MM.1S (cell line): ENCODE measurements at regions not wholly inside any gene's neighbourhood (a gene's known extent, or its start where the extent isn't known, plus 50 kb on each side); places are given as distances from the start of the nearest gene placed in this dataset.

ENCODE experiments used
- DNase-seq: peaks from one replicate; pipeline ENCODE4 v3.0.0-alpha.2; 2015
- H2AFZ ChIP-seq: fragments of 300-600 bp; sonication (generic); 2 replicates; pipeline ENCODE4 v1.6.0; 2016; ENCODE audit warnings: antibody characterized with exemption, low read length
- H3F3A ChIP-seq: fragments of 300-600 bp; sonication (generic); 2 replicates; pipeline ENCODE4 v1.6.1; 2016; ENCODE audit warnings: mild to moderate bottlenecking, antibody characterized with exemption, low read length, moderate library complexity, mixed read lengths; ENCODE audit not compliant: insufficient read depth
- H3K27ac ChIP-seq: fragments of 300-600 bp; sonication (generic); 2 replicates; pipeline ENCODE4 v1.5.1; 2016; ENCODE audit warnings: mild to moderate bottlenecking, low read length
- H3K27me3 ChIP-seq: fragments of 300-600 bp; sonication (generic); replicated peaks from 2 replicates; pipeline ENCODE4 v1.6.0; 2016; ENCODE audit warnings: low read length; ENCODE audit not compliant: insufficient read depth
- H3K36me3 ChIP-seq: fragments of 300-600 bp; sonication (generic); replicated peaks from 2 replicates; pipeline ENCODE4 v1.6.1; 2016; ENCODE audit warnings: mild to moderate bottlenecking, low read length, mixed read lengths; ENCODE audit not compliant: insufficient read depth
- H3K4me1 ChIP-seq: fragments of 300-600 bp; sonication (generic); 2 replicates; pipeline ENCODE4 v1.6.1; 2016; ENCODE audit warnings: low read length, mixed read lengths
- H3K4me2 ChIP-seq: fragments of 300-600 bp; sonication (generic); 2 replicates; pipeline ENCODE4 v1.6.0; 2016; ENCODE audit warnings: low read depth, low read length
- H3K4me3 ChIP-seq: fragments of 300-600 bp; sonication (generic); 2 replicates; pipeline ENCODE4 v1.5.1; 2016; ENCODE audit warnings: low read length, mixed read lengths
- H3K79me2 ChIP-seq: fragments of 300-600 bp; sonication (generic); 2 replicates; pipeline ENCODE4 v1.6.1; 2016; ENCODE audit warnings: mixed run types, low read length, mixed read lengths
- H3K9ac ChIP-seq: fragments of 300-600 bp; sonication (generic); 2 replicates; pipeline ENCODE4 v1.6.1; 2016; ENCODE audit warnings: low read length, mixed read lengths
- H3K9me2 ChIP-seq: fragments of 300-600 bp; sonication (generic); replicated peaks from 2 replicates; pipeline ENCODE4 v1.6.1; 2016; ENCODE audit warnings: mild to moderate bottlenecking, low read length, mixed read lengths; ENCODE audit not compliant: insufficient read depth
- H3K9me3 ChIP-seq: fragments of 300-600 bp; sonication (generic); replicated peaks from 2 replicates; pipeline ENCODE4 v1.6.1; 2016; ENCODE audit warnings: mild to moderate bottlenecking, low read length, mixed read lengths; ENCODE audit not compliant: insufficient read depth
- H4K20me1 ChIP-seq: fragments of 300-600 bp; sonication (generic); 2 replicates; pipeline ENCODE4 v1.6.1; 2016; ENCODE audit warnings: mild to moderate bottlenecking, low read length, moderate library complexity, mixed read lengths; ENCODE audit not compliant: insufficient read depth
- CTCF ChIP-seq: fragments of 300-600 bp; sonication (generic); IDR thresholded peaks from 2 replicates; pipeline ENCODE4 v1.5.1; 2016; ENCODE audit warnings: antibody characterized with exemption, low read length, mixed read lengths
- EZH2 ChIP-seq: fragments of 300-600 bp; sonication (generic); optimal IDR thresholded peaks from 2 replicates; pipeline ENCODE3; 2017; ENCODE audit warnings: low read depth, mild to moderate bottlenecking, antibody characterized with exemption, low read length, mixed read lengths
- EZH2phosphoT487 ChIP-seq: fragments of 300-600 bp; sonication (generic); IDR thresholded peaks from 2 replicates; pipeline ENCODE4 v1.6.1; 2018; ENCODE audit warnings: antibody characterized with exemption, low read length

GRCh38 chr18:39241534-39241933 is 1675.9 kb upstream of the CELF4 start:
- no peak for TF ChIP-seq CTCF
- TF ChIP-seq EZH2phosphoT487: no peak
- TF ChIP-seq EZH2: no peak
- no peaks in the 10 kb centered on the region for H3K4me1 ChIP-seq
- no peaks in the 10 kb centered on the region for H3F3A ChIP-seq
- H3K36me3 ChIP-seq: no peaks in the 10 kb centered on the region
- no peak overlapping the region for H3K4me2 ChIP-seq
- no peaks in the 10 kb centered on the region for H4K20me1 ChIP-seq
- no peaks in the 10 kb centered on the region for H3K9me2 ChIP-seq
- H3K4me3 ChIP-seq: no peak overlapping the region
- H2AFZ ChIP-seq: no peak overlapping the region
- H3K27me3 ChIP-seq: no peaks in the 10 kb centered on the region
- no peaks in the 10 kb centered on the region for H3K79me2 ChIP-seq
- DNase-seq: no peak
- H3K9ac ChIP-seq: no peak overlapping the region
- no peak overlapping the region for H3K27ac ChIP-seq
- no peaks in the 10 kb centered on the region; the same call in 1 of the 2 replicates for H3K9me3 ChIP-seq

- Histone ChIP-seq H3K9me3 (no peaks in the 10 kb centered on the region; the same call in 1 of the 2 replicates), H3F3A (no peaks in the 10 kb centered on the region), H3K9me2 (no peaks in the 10 kb centered on the region), H3K36me3 (no peaks in the 10 kb centered on the region), H3K4me1 (no peaks in the 10 kb centered on the region), H3K4me3 (no peak overlapping the region), H3K27me3 (no peaks in the 10 kb centered on the region), H3K79me2 (no peaks in the 10 kb centered on the region), H3K9ac (no peak overlapping the region), H4K20me1 (no peaks in the 10 kb centered on the region), H2AFZ (no peak overlapping the region), H3K4me2 (no peak overlapping the region), H3K27ac (no peak overlapping the region)
- TF ChIP-seq EZH2 (no peak), EZH2phosphoT487 (no peak), CTCF (no peak)
- DNase-seq: no peak
Observed at GRCh38 chr18:39238981-39239660, 1673.5 kb upstream of the CELF4 start.

GRCh38 chr18:39235118-39235719 is 1669.6 kb upstream of the CELF4 start:
- Histone ChIP-seq H4K20me1 (no peaks in the 10 kb centered on the region), H3K27ac (no peak overlapping the region), H3K4me1 (no peaks in the 10 kb centered on the region), H3K36me3 (no peaks in the 10 kb centered on the region), H3K9ac (no peak overlapping the region), H3K4me3 (no peak overlapping the region), H3F3A (no peaks in the 10 kb centered on the region), H3K9me2 (no peaks in the 10 kb centered on the region), H3K9me3 (no peaks in the 10 kb centered on the region), H3K4me2 (no peak overlapping the region), H2AFZ (no peak overlapping the region), H3K27me3 (no peaks in the 10 kb centered on the region), H3K79me2 (no peaks in the 10 kb centered on the region)
- no peak for TF ChIP-seq EZH2
- TF ChIP-seq EZH2phosphoT487: no peak
- TF ChIP-seq CTCF: no peak
- no peak for DNase-seq
